IPS-15b (cell line): ENCODE measurements at regions not wholly inside any gene's neighbourhood (a gene's known extent, or its start where the extent isn't known, plus 50 kb on each side); places are given as distances from the start of the nearest gene placed in this dataset.
"Not testable (repeated sequence)": the region's sequence is repeated elsewhere in the genome, so short reads cannot be mapped to it uniquely, and the experiment has no call there.

ENCODE experiments used
- H3K27me3 ChIP-seq: one replicate; pipeline ENCODE4 v1.6.1; 2013; ENCODE audit warnings: low read length; ENCODE audit not compliant: control insufficient read depth, insufficient read depth
- H3K36me3 ChIP-seq: one replicate; pipeline ENCODE4 v1.6.1; 2013; ENCODE audit warnings: low read length; ENCODE audit not compliant: control insufficient read depth, insufficient read depth
- H3K4me1 ChIP-seq: one replicate; pipeline ENCODE4 v1.6.1; 2013; ENCODE audit warnings: mild to moderate bottlenecking, low read length; ENCODE audit not compliant: control insufficient read depth, insufficient read depth
- H3K4me3 ChIP-seq: one replicate; pipeline ENCODE4 v1.5.1; 2013; ENCODE audit warnings: low read depth, low read length
- H3K9ac ChIP-seq: one replicate; pipeline ENCODE4 v1.6.1; 2013; ENCODE audit warnings: low read depth, mild to moderate bottlenecking, low read length
- H3K9me3 ChIP-seq: one replicate; pipeline ENCODE4 v1.6.1; 2013; ENCODE audit warnings: mild to moderate bottlenecking, low read length; ENCODE audit not compliant: control insufficient read depth, insufficient read depth

DNA sequence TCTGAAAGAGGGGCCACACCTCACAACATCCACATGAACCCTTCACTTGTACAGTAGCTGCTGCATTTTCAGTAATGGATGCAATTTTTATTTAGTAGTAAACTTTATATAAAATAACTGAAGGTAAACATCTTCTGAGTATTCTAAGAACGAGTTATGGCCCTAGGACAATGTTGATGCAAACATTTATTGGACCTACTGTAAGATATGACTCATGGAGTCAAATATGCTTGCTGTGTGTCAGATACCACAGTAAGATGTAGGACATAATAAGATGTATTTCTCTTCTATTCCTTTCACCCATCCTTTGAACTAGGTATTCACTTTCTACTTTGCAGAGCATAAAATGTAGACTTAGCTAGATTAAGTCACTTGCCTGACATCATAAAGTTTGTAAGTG lies 87.6 kb downstream of the TEX13C start:
- H3K4me3 ChIP-seq = no peak overlapping the region
- H3K9me3 ChIP-seq = no peaks in the 10 kb centered on the region
- H3K27me3 ChIP-seq = no peaks in the 10 kb centered on the region
- no peaks in the 10 kb centered on the region for H3K4me1 ChIP-seq
- no peak overlapping the region for H3K9ac ChIP-seq
- no peaks in the 10 kb centered on the region for H3K36me3 ChIP-seq

DNA sequence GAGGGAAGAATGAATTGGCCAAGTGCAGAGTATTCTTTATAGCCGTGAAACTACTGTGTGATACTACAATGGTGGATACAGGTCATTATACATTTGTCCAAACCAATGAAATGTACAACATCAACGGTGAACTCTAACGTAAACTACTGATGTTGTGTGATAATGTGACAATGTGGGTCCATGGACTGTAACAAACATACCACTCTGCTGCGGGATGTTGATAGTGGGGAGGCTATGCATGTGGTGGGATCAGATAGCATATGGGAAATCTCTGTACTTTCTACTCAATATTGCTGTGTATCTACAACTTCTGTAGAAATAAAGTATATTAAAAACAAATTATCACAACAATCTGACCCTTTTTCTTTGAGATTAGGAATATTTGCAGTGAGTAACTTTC lies 101.1 kb downstream of the TEX13C start:
- no peaks in the 10 kb centered on the region for H3K27me3 ChIP-seq
- H3K9me3 ChIP-seq = no peaks in the 10 kb centered on the region

DNA sequence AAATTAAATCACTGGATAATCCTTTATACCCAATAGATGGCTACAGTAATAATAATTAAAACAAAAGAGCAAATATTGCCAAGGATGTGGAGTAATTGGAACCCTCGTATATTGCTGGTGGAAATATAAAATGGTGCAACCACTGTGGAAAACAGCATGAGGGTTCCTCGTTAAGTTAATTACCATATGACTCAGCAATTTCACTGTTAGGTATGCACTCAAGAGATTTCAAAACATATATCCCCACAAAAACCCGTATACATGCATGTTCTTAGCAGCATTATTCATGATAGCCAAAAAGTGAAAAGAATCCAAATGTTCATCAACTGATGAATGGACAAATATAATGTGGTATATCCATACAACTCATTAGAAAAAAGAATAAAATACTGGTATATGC lies 103.3 kb downstream of the TEX13C start:
- no peak overlapping the region for H3K9ac ChIP-seq
- no peaks in the 10 kb centered on the region for H3K9me3 ChIP-seq
- no peaks in the 10 kb centered on the region for H3K27me3 ChIP-seq
- H3K4me3 ChIP-seq = no peak overlapping the region
- no peaks in the 10 kb centered on the region for H3K36me3 ChIP-seq
- no peaks in the 10 kb centered on the region for H3K4me1 ChIP-seq

More for the DNA sequence above, 101.1 kb downstream of the TEX13C start:
- Histone ChIP-seq H3K4me1 (no peaks in the 10 kb centered on the region), H3K9ac (no peak overlapping the region), H3K36me3 (no peaks in the 10 kb centered on the region), H3K4me3 (no peak overlapping the region)

DNA sequence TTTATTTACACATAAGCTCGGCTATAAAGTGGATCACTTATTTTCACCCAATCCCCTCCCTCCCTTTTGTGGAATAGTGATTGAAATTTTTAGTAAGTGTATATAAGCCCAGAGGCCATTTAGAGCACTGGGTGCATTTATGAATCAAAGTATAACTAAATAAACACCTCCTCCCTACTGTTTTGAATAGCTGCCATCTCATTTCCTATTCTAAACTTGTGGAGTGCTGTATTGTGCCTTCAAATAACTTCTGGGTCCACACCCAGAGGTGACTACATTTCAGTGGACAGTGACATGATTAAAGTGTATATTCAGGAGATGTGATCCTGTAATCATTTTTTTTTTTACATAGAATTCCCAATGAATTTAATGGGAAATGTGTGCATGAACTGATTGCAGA lies 104.9 kb downstream of the TEX13C start:
- Histone ChIP-seq H3K4me3 (no peak overlapping the region), H3K36me3 (no peaks in the 10 kb centered on the region), H3K27me3 (no peaks in the 10 kb centered on the region), H3K9me3 (no peaks in the 10 kb centered on the region), H3K9ac (no peak overlapping the region), H3K4me1 (no peaks in the 10 kb centered on the region)

DNA sequence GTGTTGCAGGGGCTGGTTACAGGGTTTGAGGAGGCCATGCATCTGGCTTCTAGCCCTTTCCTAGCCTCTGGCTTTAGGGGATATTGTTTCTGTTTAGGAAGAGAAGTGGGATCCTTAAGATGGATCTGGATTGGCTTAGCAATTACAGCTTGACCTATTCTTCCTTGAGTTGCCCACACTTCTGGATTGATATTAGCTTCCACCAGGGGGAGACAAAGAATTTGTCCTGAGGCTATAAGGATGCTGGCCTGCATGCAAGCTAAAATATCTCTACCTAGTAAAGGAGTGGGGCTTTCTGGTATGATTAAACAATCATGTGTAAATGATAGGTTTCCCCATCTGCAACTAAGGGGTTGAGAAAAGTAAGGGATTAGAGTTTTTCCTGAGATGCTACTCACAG lies 117.2 kb downstream of the TEX13C start:
- Histone ChIP-seq H3K9ac (no peak overlapping the region), H3K36me3 (no peaks in the 10 kb centered on the region), H3K27me3 (no peaks in the 10 kb centered on the region), H3K9me3 (peaks cover 18% of the 10 kb centered on the region), H3K4me3 (no peak overlapping the region), H3K4me1 (no peaks in the 10 kb centered on the region)

DNA sequence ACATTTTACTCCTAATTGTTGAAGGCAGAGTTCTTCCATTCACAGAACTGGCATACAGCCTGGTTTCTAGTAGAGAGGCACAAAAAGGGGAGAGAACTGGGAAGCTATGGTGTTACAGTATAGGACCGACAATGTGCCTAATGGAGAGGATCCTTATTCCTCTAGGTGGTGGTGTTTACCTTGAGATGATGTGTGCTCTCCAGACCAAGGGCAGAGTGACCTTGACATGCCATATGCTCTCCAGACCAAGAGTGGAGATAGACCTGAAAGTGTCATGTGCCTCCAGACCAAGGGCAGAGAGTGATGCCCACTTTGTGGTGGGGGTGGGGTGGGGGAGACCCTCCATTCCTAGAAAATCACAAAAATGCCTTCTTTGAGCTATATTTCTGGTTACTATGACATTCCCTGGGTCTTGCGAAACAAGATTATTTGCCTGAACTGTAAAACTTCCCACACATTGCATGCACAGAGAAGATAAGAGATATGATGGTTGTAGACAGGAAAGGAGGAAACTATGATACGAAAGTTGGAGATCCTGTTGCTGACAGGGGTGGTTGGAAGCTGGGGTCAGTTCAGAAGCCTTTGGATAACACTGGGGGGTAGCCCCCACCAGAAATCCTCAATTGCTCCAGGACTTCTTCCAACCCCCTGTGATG lies 119.7 kb downstream of the TEX13C start:
- Histone ChIP-seq H3K4me1 (no peaks in the 10 kb centered on the region), H3K9me3 (no peaks in the 10 kb centered on the region), H3K36me3 (no peaks in the 10 kb centered on the region), H3K9ac (no peak overlapping the region), H3K27me3 (no peaks in the 10 kb centered on the region), H3K4me3 (no peak overlapping the region)

DNA sequence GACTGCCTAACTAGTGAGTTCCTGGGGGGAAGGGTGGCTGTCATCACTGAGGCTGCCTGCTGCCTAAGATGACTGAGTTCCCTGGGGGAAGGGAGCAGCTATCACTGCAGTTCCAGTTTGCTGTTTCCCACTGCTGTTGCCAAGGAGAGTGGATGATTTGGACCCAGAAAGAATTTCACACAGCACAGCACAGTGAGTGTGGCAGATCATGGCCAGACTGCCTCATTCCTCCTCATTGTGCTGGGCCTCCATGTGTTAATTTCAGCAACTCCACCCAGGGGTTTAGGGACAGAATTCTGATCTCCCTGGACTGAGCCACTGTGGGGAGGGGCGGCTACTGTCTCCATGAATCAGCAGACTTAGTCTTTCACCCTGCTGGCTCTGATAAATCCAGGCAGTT lies 125.0 kb downstream of the TEX13C start:
- Histone ChIP-seq H3K27me3 (no peaks in the 10 kb centered on the region), H3K4me1 (peaks cover 2% of the 10 kb centered on the region), H3K36me3 (no peaks in the 10 kb centered on the region), H3K9me3 (no peaks in the 10 kb centered on the region), H3K4me3 (no peak overlapping the region), H3K9ac (no peak overlapping the region)

DNA sequence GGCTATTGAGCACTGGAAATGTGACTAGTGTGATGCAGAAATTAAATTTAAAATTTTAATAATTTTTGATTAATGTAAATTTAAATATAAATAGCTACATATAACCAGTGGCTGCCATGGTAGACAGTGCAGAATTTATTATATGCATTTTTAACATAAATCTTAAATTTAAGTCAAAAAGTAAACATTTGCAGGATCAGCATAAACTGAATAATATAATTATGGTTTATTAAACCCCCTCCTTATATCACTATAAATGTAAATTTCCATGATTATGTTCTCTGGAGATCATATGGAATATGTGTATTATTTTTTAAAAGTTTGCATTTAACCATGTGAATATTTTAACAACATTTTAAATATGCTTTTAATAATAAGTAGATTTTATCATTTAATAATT lies 155.8 kb downstream of the TEX13C start:
- H3K4me3 ChIP-seq = no peak overlapping the region
- H3K9ac ChIP-seq = no peak overlapping the region
- no peaks in the 10 kb centered on the region for H3K36me3 ChIP-seq
- no peaks in the 10 kb centered on the region for H3K27me3 ChIP-seq
- no peaks in the 10 kb centered on the region for H3K9me3 ChIP-seq
- no peaks in the 10 kb centered on the region for H3K4me1 ChIP-seq

DNA sequence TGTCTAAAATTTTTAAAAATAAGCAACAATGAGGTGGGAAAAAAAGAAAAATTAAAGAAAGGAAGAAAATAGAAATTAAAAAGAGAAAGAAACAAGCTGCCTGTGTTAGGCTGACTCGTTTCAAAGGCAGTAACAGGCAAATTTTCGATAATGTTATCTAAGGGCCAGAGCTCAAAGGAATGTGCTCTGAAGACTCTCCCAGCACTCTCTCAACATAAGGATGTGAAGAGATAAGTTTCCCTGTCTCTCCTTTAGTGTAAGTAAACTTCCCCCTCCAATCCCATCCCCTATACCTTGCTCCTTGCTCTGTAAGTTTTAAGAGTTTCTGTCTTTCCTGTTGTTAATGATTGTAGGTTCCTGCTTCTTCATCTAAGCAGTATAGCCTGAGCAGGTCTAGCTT lies 172.8 kb downstream of the TEX13C start:
- no peaks in the 10 kb centered on the region for H3K9me3 ChIP-seq
- no peaks in the 10 kb centered on the region for H3K27me3 ChIP-seq
- no peak overlapping the region for H3K4me3 ChIP-seq
- no peaks in the 10 kb centered on the region for H3K36me3 ChIP-seq
- H3K4me1 ChIP-seq = no peaks in the 10 kb centered on the region
- no peak overlapping the region for H3K9ac ChIP-seq

DNA sequence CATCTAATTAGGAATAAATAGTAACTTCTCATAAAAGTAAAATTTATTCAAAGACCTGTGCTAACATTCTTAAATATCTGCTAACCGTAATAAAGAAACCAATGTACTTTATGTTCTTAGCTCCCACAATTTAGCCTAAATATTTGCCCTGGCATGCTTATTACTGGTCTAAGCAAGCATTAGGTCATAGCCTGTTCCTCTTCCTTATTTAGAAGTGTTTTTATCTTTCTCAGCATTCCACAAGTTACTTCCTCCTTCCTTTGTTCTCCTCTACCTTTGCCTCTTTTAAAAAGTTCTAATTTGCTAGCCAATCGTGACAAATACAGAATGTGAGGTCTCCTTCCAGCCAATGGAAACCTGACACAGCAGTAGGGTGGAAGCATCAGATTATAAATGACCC lies 173.3 kb downstream of the TEX13C start:
- not testable (repeated sequence) for H3K4me1 ChIP-seq, H3K4me3 ChIP-seq, H3K36me3 ChIP-seq, H3K9me3 ChIP-seq, H3K27me3 ChIP-seq, H3K9ac ChIP-seq

DNA sequence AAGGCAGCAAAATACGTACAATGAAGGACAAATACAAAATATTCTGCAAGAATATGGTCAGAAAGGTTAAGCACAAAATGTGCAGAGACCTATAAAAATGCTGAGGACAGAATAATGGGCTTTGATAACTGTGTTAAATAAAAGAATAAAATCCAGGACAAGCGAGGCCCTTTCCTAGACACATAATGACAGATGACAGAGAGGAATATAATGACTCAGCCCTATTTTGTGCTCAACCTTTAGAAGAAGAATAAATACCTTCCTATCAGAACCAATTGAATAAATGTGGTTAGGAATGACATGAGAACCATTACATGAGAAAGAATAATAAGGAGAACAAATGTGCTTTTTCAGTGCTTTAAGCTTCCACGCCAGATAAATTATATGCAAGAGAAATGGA lies 178.0 kb downstream of the TEX13C start:
- Histone ChIP-seq H3K4me3 (no peak overlapping the region), H3K4me1 (no peaks in the 10 kb centered on the region), H3K36me3 (no peaks in the 10 kb centered on the region), H3K9ac (no peak overlapping the region), H3K9me3 (no peaks in the 10 kb centered on the region), H3K27me3 (no peaks in the 10 kb centered on the region)

DNA sequence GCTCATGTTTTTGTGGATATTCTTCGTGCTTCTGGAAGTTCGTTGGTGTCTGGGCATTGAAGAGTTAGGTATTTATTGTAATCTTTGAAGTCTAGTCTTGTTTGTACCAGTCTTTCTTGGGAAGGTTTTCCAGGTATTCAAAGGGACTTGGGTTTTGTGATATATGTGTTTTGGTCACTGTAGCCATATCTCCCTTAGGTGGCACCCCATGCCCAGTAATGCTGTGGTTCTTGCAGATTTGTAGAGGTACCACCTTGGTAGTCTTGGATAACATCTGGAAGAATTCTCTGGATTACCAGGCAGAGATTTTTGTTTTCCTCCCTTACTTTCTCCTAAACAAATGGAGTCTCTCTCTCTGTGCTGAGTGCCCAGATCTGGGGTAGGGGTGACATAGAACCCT lies 184.1 kb downstream of the TEX13C start:
- H3K9ac ChIP-seq = no peak overlapping the region
- no peaks in the 10 kb centered on the region for H3K36me3 ChIP-seq
- H3K4me1 ChIP-seq = no peaks in the 10 kb centered on the region
- no peak overlapping the region for H3K4me3 ChIP-seq
- H3K9me3 ChIP-seq = no peaks in the 10 kb centered on the region
- H3K27me3 ChIP-seq = no peaks in the 10 kb centered on the region
